ENCODE measurements at regions not wholly inside any gene's neighbourhood (a gene's known extent, or its start where the extent isn't known, plus 50 kb on each side); places are given as distances from the start of the nearest gene placed in this dataset.
A peak's percentile ranks its signal among the peaks of the same experiment; 100 is the strongest.

DNA sequence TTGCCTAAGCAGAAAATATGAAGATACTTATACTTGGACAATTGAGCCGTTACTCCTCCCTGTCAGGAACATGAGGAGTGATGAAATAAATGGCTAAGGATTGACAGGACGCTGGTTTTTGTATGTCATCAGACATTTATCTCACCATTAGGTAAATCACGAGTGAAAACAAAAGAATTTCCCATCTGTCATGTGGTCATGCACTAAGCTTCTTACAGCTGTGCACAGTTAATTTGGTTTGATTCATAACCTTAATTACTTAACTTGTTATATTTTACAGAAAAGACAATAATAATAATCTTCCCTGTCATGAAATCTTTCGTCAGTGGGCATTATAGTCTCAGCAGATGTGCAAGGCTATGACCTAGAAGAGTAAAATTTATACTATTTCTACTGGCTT is 266.5 kb downstream of the HGF start:
- no peak for TF ChIP-seq CTCF (conservative IDR thresholded peaks at IDR 0.05; ENCODE audit: low read length)
- no peak overlapping the region for H3K4me3 ChIP-seq (ENCODE audit: low read length)
- DNase-seq (ENCODE audit: low read depth): peak; percentile 29

GRCh38 chr7:81501220-81501619 is 268.6 kb downstream of the HGF start:
- DNase-seq (ENCODE audit: low read depth): peak; percentile 35
- peak; percentile 51 for TF ChIP-seq CTCF (conservative IDR thresholded peaks at IDR 0.05; ENCODE audit: low read length)
- H3K4me3 ChIP-seq (ENCODE audit: low read length): no peak overlapping the region

- no peak overlapping the region for H3K4me3 ChIP-seq (ENCODE audit: low read length)
- DNase-seq (ENCODE audit: low read depth): no peak
- TF ChIP-seq CTCF (conservative IDR thresholded peaks at IDR 0.05; ENCODE audit: low read length): no peak
These were observed 269.2 kb downstream of the HGF start for GRCh38 chr7:81500631-81501030.

- peak; percentile 77 for TF ChIP-seq CTCF (conservative IDR thresholded peaks at IDR 0.05; ENCODE audit: low read length)
- DNase-seq (ENCODE audit: low read depth): peak; percentile 80
- H3K4me3 ChIP-seq (ENCODE audit: low read length): no peak overlapping the region
These were observed 270.4 kb downstream of the HGF start for GRCh38 chr7:81499262-81500116.

DNA sequence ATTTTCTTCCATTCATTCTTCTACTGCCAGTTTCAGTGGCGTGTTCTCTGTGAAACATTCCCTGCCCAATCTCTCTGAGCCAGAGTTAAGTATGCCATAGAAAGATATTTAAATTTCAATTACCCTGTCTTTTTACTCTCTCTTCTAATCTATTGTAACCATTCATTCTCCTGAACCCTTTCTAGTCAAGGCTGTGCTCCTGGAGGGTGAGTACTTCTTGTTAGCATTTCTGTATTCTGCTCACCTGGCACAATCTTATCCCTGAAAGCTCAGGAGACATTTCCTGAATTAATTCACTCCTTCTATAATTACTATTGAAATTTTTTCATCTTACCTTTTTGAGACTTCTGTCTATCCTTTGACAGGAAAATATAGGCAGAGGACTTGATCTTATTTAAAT is 271.7 kb downstream of the HGF start:
- H3K4me3 ChIP-seq (ENCODE audit: low read length): no peak overlapping the region
- DNase-seq (ENCODE audit: low read depth): no peak
- TF ChIP-seq CTCF (conservative IDR thresholded peaks at IDR 0.05; ENCODE audit: low read length): no peak

GRCh38 chr7:81492910-81493309 is 276.9 kb downstream of the HGF start:
- H3K4me3 ChIP-seq (ENCODE audit: low read length): no peak overlapping the region
- TF ChIP-seq CTCF (conservative IDR thresholded peaks at IDR 0.05; ENCODE audit: low read length): no peak
- no peak for DNase-seq (ENCODE audit: low read depth)

DNA sequence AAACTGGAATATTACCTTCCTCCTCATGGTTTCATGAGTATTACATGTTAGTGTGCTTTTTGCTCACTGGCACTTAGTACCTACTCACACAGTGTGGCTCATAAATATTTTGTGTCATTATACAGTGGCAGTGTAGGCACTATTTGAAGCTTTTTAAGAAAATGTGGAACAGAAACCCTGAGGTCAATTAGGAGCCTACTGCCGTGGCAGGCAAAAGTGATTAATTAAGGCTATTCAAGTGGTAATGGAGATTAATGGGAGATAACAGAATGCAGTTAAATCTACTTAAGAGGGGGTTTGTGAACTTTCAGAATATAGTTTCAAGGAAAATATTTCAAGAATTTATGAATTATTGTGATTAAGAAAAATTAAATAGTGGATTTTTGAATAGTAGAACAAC is 277.6 kb downstream of the HGF start:
- no peak overlapping the region for H3K4me3 ChIP-seq (ENCODE audit: low read length)
- DNase-seq (ENCODE audit: low read depth): no peak
- TF ChIP-seq CTCF (conservative IDR thresholded peaks at IDR 0.05; ENCODE audit: low read length): no peak

Measured in AG10803 (cell line).